SK-N-SH (cell line): ENCODE measurements at regions not wholly inside any gene's neighbourhood (a gene's known extent, or its start where the extent isn't known, plus 50 kb on each side); places are given as distances from the start of the nearest gene placed in this dataset.

Experiments used
- CTCF ChIA-PET: fragments of 300-600, 350-600 bp; formaldehyde crosslinking; extraction: SDS; loops from one replicate; lab custom pipeline; 2021; lab: Yijun Ruan, JAX
- POLR2A ChIA-PET: fragments of 350-600 bp; sonication (Branson Sonifier 250); formaldehyde crosslinking; extraction: SDS; loops from one replicate; lab custom pipeline; 2020; ENCODE audit warnings: antibody characterized with exemption, inconsistent platforms; lab: Yijun Ruan, JAX
- DNase-seq: peaks from one replicate; pipeline ENCODE4 v3.0.0; 2012
- H2AFZ ChIP-seq: fragments of 200-600 bp; sonication (generic); 2 replicates; pipeline ENCODE4 v1.8.1; 2016; ENCODE audit warnings: antibody characterized with exemption, mild to moderate bottlenecking, low read depth
- H3F3A ChIP-seq: fragments of 200-600 bp; sonication (generic); replicated peaks from 2 replicates; pipeline ENCODE3; 2016; ENCODE audit warnings: antibody characterized with exemption, mild to moderate bottlenecking; ENCODE audit not compliant: insufficient read depth
- H3K27ac ChIP-seq, 2 experiments: fragments of 200-500 bp in 1 of 2; fragments of 200-600 bp in 1 of 2; sonication (Bioruptor generic) in 1 of 2; sonication (generic), shearing (Covaris generic) in 1 of 2; 2 replicates each; pipeline versions ENCODE4 v1.5.1 to v1.6.1; 2014 to 2016; ENCODE audit warnings: low read depth in 2 of 2, inconsistent platforms in 1 of 2, low read length in 1 of 2, mild to moderate bottlenecking in 1 of 2, mixed read lengths in 1 of 2
- H3K27me3 ChIP-seq: fragments of 200-600 bp; sonication (generic), shearing (Covaris generic); 2 replicates; pipeline ENCODE4 v1.6.1; 2016; ENCODE audit warnings: mixed run types; ENCODE audit not compliant: insufficient read depth
- H3K36me3 ChIP-seq, 2 experiments: fragments of 200-500 bp in 1 of 2; fragments of 200-600 bp in 1 of 2; sonication (Bioruptor generic) in 1 of 2; sonication (generic) in 1 of 2; replicated peaks in 1 of 2; 2 replicates each; pipeline versions ENCODE3 to v1.5.1; 2014 to 2016; ENCODE audit warnings: low read length in 1 of 2, mild to moderate bottlenecking in 1 of 2; ENCODE audit not compliant: insufficient read depth in 2 of 2, control insufficient read depth in 1 of 2
- H3K4me1 ChIP-seq, 2 experiments: fragments of 200-500 bp in 1 of 2; fragments of 200-600 bp in 1 of 2; sonication (Bioruptor generic) in 1 of 2; sonication (generic), shearing (Covaris generic) in 1 of 2; 2 replicates each; pipeline versions ENCODE4 v1.5.1 to v1.6.1; 2014 to 2016; ENCODE audit warnings: low read depth in 1 of 2, low read length in 1 of 2, mixed run types in 1 of 2; ENCODE audit not compliant: insufficient read depth in 2 of 2, control insufficient read depth in 1 of 2
- H3K4me2 ChIP-seq: fragments of 200-600 bp; sonication (generic), shearing (Covaris generic); 2 replicates; pipeline ENCODE4 v1.6.1; 2017; ENCODE audit warnings: mixed run types
- H3K4me3 ChIP-seq, 2 experiments: fragments of 200-500 bp in 1 of 2; fragments of 200-600 bp in 1 of 2; sonication (Bioruptor generic) in 1 of 2; sonication (generic), shearing (Covaris generic) in 1 of 2; 2 replicates each; pipeline versions ENCODE4 v1.5.1 to v1.8.1; 2014 to 2016; ENCODE audit warnings: low read depth in 2 of 2, inconsistent platforms in 1 of 2, low read length in 1 of 2, mild to moderate bottlenecking in 1 of 2, mixed read lengths in 1 of 2, moderate library complexity in 1 of 2
- H3K79me2 ChIP-seq: fragments of 200-600 bp; sonication (generic); 2 replicates; pipeline ENCODE4 v1.8.1; 2017; ENCODE audit warnings: mild to moderate bottlenecking; ENCODE audit not compliant: insufficient read depth
- H3K9ac ChIP-seq: fragments of 200-600 bp; sonication (generic); 2 replicates; pipeline ENCODE4 v1.6.1; 2017; ENCODE audit warnings: mixed run types
- H3K9me2 ChIP-seq: fragments of 200-600 bp; sonication (generic); 2 replicates; pipeline ENCODE4 v1.6.1; 2017; ENCODE audit warnings: mixed run types
- H3K9me3 ChIP-seq: fragments of 200-600 bp; sonication (generic); 2 replicates; pipeline ENCODE4 v1.6.1; 2017; ENCODE audit warnings: mixed run types, mild to moderate bottlenecking, moderate library complexity
- H4K20me1 ChIP-seq: fragments of 200-600 bp; sonication (generic); 2 replicates; pipeline ENCODE4 v1.6.1; 2017; ENCODE audit warnings: mild to moderate bottlenecking, mixed run types; ENCODE audit not compliant: insufficient read depth
- FOSL2 ChIP-seq: IDR thresholded peaks from 2 replicates; pipeline ENCODE4 v1.4.0; 2012; ENCODE audit warnings: low read depth, mild to moderate bottlenecking, moderate library complexity, borderline replicate concordance
- GABPA ChIP-seq: IDR thresholded peaks from 2 replicates; pipeline ENCODE4 v1.4.0; 2012; ENCODE audit warnings: low read depth, mild to moderate bottlenecking
- MAX ChIP-seq: IDR thresholded peaks from 2 replicates; pipeline ENCODE4 v1.4.0; 2012; ENCODE audit warnings: low read depth
- MEF2A ChIP-seq: IDR thresholded peaks from 2 replicates; pipeline ENCODE4 v1.4.0; 2012; ENCODE audit warnings: low read depth, borderline replicate concordance
- MXI1 ChIP-seq: IDR thresholded peaks from 2 replicates; pipeline ENCODE4 v1.6.1; 2012; ENCODE audit warnings: mild to moderate bottlenecking, low read depth, low read length, improper control_type of control experiment
- NRF1 ChIP-seq: IDR thresholded peaks from 2 replicates; pipeline ENCODE4 v1.6.1; 2012; ENCODE audit warnings: low read depth, mild to moderate bottlenecking, low read length
- POLR2AphosphoS5 ChIP-seq: IDR thresholded peaks from 2 replicates; pipeline ENCODE4 v1.6.1; 2012; ENCODE audit warnings: low read depth, low read length
- RAD21 ChIP-seq: IDR thresholded peaks from 2 replicates; pipeline ENCODE4 v1.6.1; 2012; ENCODE audit warnings: mild to moderate bottlenecking, low read length
- RCOR1 ChIP-seq: fragments of 150-350 bp; IDR thresholded peaks from 2 replicates; pipeline ENCODE4 v1.6.1; 2017; ENCODE audit warnings: antibody characterized with exemption, low read length
- RFX5 ChIP-seq: IDR thresholded peaks from 2 replicates; pipeline ENCODE4 v1.6.1; 2012; ENCODE audit warnings: mild to moderate bottlenecking, improper control_type of control experiment, low read length
- RXRA ChIP-seq: IDR thresholded peaks from 2 replicates; pipeline ENCODE4 v1.4.0; 2012; ENCODE audit warnings: low read depth, mild to moderate bottlenecking, borderline replicate concordance
- TAF1 ChIP-seq: IDR thresholded peaks from 2 replicates; pipeline ENCODE4 v1.6.1; 2012; ENCODE audit warnings: low read depth, mild to moderate bottlenecking, low read length, moderate library complexity, borderline replicate concordance
- TCF12 ChIP-seq: IDR thresholded peaks from 2 replicates; pipeline ENCODE4 v1.4.0; 2012
- USF1 ChIP-seq: IDR thresholded peaks from 2 replicates; pipeline ENCODE4 v1.4.0; 2012; ENCODE audit warnings: low read depth, borderline replicate concordance
- ZBTB33 ChIP-seq: IDR thresholded peaks from 2 replicates; pipeline ENCODE4 v1.4.0; 2012; ENCODE audit warnings: low read depth, borderline replicate concordance
- WGBS: methylation state at CpG from one replicate; pipeline ENCODE4 v1.1.6; 2017; ENCODE audit warnings: low lambda C conversion rate; 5-methylcytosine and 5-hydroxymethylcytosine counted together

GRCh38 chr10:43318976-43319960 lies 52.2 kb upstream of the FXYD4 start:
- H3K9me3 ChIP-seq = no peaks in the 10 kb centered on the region
- no peaks in the 10 kb centered on the region for H3K79me2 ChIP-seq
- H3K36me3 ChIP-seq = no peaks in the 10 kb centered on the region
- no peaks in the 10 kb centered on the region for H3F3A ChIP-seq
- ChIA-PET POLR2A (no interaction called here), CTCF (interaction anchor here (1.2 to 1.9 kb wide), 3 partner anchors 26 to 30 kb away, joined by 3 to 5 read pairs (median 4); no protein-coding TSS in a partner anchor)
- no peaks in the 10 kb centered on the region; the same call in 1 of the 2 replicates for H3K27me3 ChIP-seq
- H4K20me1 ChIP-seq = no peaks in the 10 kb centered on the region
- peaks cover 0 to 7% of the 10 kb centered on the region in 2 experiments; a peak in 1 of 4 replicates for H3K4me1 ChIP-seq
- no peak for TF ChIP-seq GABPA
- TF ChIP-seq ZBTB33 = no peak
- TF ChIP-seq RFX5 = no peak
- TF ChIP-seq MAX = no peak
- no peak for TF ChIP-seq TAF1
- TF ChIP-seq RCOR1 = no peak
- TF ChIP-seq RAD21 = no peak
- no peak for TF ChIP-seq NRF1
- no peak for TF ChIP-seq FOSL2
- TF ChIP-seq USF1 = no peak
- no peak for TF ChIP-seq MEF2A
- TF ChIP-seq POLR2AphosphoS5 = no peak
- no peak for TF ChIP-seq MXI1
- TF ChIP-seq TCF12 = no peak
- TF ChIP-seq RXRA = no peak
- no peak overlapping the region for H3K4me3 ChIP-seq
- H3K9me2 ChIP-seq = no peaks in the 10 kb centered on the region
- no peak for DNase-seq
- H3K4me2 ChIP-seq = no peak overlapping the region
- H2AFZ ChIP-seq = no peak overlapping the region
- 63% methylated on average over 18 of the region's 21 CpGs for WGBS
- no peak overlapping the region for H3K9ac ChIP-seq
- no peak overlapping the region for H3K27ac ChIP-seq
